Parathyroid adenoma (tissue), 2 donors: ENCODE measurements at regions not wholly inside any gene's neighbourhood (a gene's known extent, or its start where the extent isn't known, plus 50 kb on each side); places are given as distances from the start of the nearest gene placed in this dataset.

Experiments used
- H2AFZ ChIP-seq: fragments of 300-600 bp; sonication (generic); one replicate; pipeline ENCODE4 v1.7.0; 2017; ENCODE audit warnings: antibody characterized with exemption, mild to moderate bottlenecking
- H3K27ac ChIP-seq: fragments of 300-600 bp; sonication (generic); one replicate; pipeline ENCODE4 v1.7.0; 2017
- H3K27me3 ChIP-seq: fragments of 300-600 bp; sonication (generic); one replicate; pipeline ENCODE4 v1.7.0; 2017; ENCODE audit warnings: low read length; ENCODE audit not compliant: control insufficient read depth, insufficient read depth
- H3K36me3 ChIP-seq: fragments of 300-600 bp; sonication (generic); one replicate; pipeline ENCODE4 v1.7.0; 2017; ENCODE audit warnings: low read length; ENCODE audit not compliant: control insufficient read depth, insufficient read depth
- H3K4me1 ChIP-seq: fragments of 300-600 bp; sonication (generic); one replicate; pipeline ENCODE4 v1.7.0; 2017; ENCODE audit warnings: control low read depth
- H3K4me2 ChIP-seq: fragments of 300-600 bp; sonication (generic); one replicate; pipeline ENCODE4 v1.7.0; 2017; ENCODE audit warnings: low read length
- H3K4me3 ChIP-seq: fragments of 300-600 bp; sonication (generic); one replicate; pipeline ENCODE4 v1.7.0; 2017; ENCODE audit warnings: low read depth, low read length
- H3K79me2 ChIP-seq: fragments of 300-600 bp; sonication (generic); one replicate; pipeline ENCODE4 v1.7.0; 2017; ENCODE audit warnings: control low read depth
- H3K9ac ChIP-seq: fragments of 300-600 bp; sonication (generic); one replicate; pipeline ENCODE4 v1.7.0; 2017; ENCODE audit warnings: mild to moderate bottlenecking
- H3K9me3 ChIP-seq: fragments of 300-600 bp; sonication (generic); one replicate; pipeline ENCODE4 v1.7.0; 2017; ENCODE audit warnings: low read length; ENCODE audit not compliant: control insufficient read depth
- CTCF ChIP-seq: fragments of 300-600 bp; sonication (generic); IDR thresholded peaks from one replicate; pipeline ENCODE4 v1.7.0; 2017; ENCODE audit warnings: antibody characterized with exemption, mild to moderate bottlenecking
- donor health status: primary hyperparathyroidism.

GRCh38 chr22:46087816-46088277, 62.5 kb upstream of the PPARA start:
- Histone ChIP-seq H3K4me1 (no peaks in the 10 kb centered on the region), H3K9ac (no peak overlapping the region), H3K36me3 (no peaks in the 10 kb centered on the region), H3K79me2 (peaks cover 20% of the 10 kb centered on the region), H3K27ac (peak overlapping the region; percentile 56), H2AFZ (no peak overlapping the region), H3K9me3 (no peaks in the 10 kb centered on the region), H3K4me2 (peak overlapping the region; percentile 2), H3K27me3 (no peaks in the 10 kb centered on the region), H3K4me3 (no peak overlapping the region)
- TF ChIP-seq CTCF, result no peak

- H3K4me2 ChIP-seq, result no peak overlapping the region
- H3K4me3 ChIP-seq, result no peak overlapping the region
- H2AFZ ChIP-seq, result no peak overlapping the region
- no peaks in the 10 kb centered on the region for H3K4me1 ChIP-seq
- H3K9ac ChIP-seq, result no peak overlapping the region
- no peak for TF ChIP-seq CTCF
- no peaks in the 10 kb centered on the region for H3K27me3 ChIP-seq
- H3K27ac ChIP-seq, result peak overlapping the region; percentile 56
- no peaks in the 10 kb centered on the region for H3K36me3 ChIP-seq
- H3K79me2 ChIP-seq, result peaks cover 17% of the 10 kb centered on the region
- no peaks in the 10 kb centered on the region for H3K9me3 ChIP-seq
Measured at GRCh38 chr22:46088541-46089311, 61.6 kb upstream of the PPARA start.

- Histone ChIP-seq H3K9me3 (no peaks in the 10 kb centered on the region), H3K36me3 (no peaks in the 10 kb centered on the region), H3K4me1 (no peaks in the 10 kb centered on the region), H2AFZ (no peak overlapping the region), H3K4me3 (no peak overlapping the region), H3K4me2 (no peak overlapping the region), H3K9ac (no peak overlapping the region), H3K79me2 (peaks cover 14% of the 10 kb centered on the region), H3K27me3 (no peaks in the 10 kb centered on the region), H3K27ac (peak overlapping the region; percentile 56)
- no peak for TF ChIP-seq CTCF
Measured at GRCh38 chr22:46089426-46090035, 60.8 kb upstream of the PPARA start.

- H3K27ac ChIP-seq, result no peak overlapping the region
- no peak overlapping the region for H2AFZ ChIP-seq
- no peaks in the 10 kb centered on the region for H3K4me1 ChIP-seq
- H3K79me2 ChIP-seq, result peaks cover 9% of the 10 kb centered on the region
- H3K36me3 ChIP-seq, result no peaks in the 10 kb centered on the region
- H3K9ac ChIP-seq, result no peak overlapping the region
- no peak overlapping the region for H3K4me3 ChIP-seq
- TF ChIP-seq CTCF, result no peak
- no peaks in the 10 kb centered on the region for H3K27me3 ChIP-seq
- no peaks in the 10 kb centered on the region for H3K9me3 ChIP-seq
- no peak overlapping the region for H3K4me2 ChIP-seq
Measured at GRCh38 chr22:46090036-46090591, 60.2 kb upstream of the PPARA start.
